Uterus (tissue), 3 donors: ENCODE measurements at regions not wholly inside any gene's neighbourhood (a gene's known extent, or its start where the extent isn't known, plus 50 kb on each side); places are given as distances from the start of the nearest gene placed in this dataset.

Source experiments
- DNase-seq, 2 donors: peaks; one replicate each; pipeline ENCODE4 v3.0.0-alpha.2; 2019 to 2020
- H3K27ac ChIP-seq, 2 donors: fragments of 200-600 bp; sonication (generic); 1 replicate in 1 of 2; 2 replicates in 1 of 2; pipeline ENCODE4 v1.5.1; 2016 to 2018
- H3K27me3 ChIP-seq, 2 donors: fragments of 200-600 bp; sonication (generic); one replicate each; pipeline ENCODE4 v1.5.1; 2018 to 2019; ENCODE audit warnings: control low read depth in 1 of 2
- H3K36me3 ChIP-seq, 2 donors: fragments of 200-600 bp; sonication (generic); one replicate each; pipeline ENCODE4 v1.5.1; 2019; ENCODE audit warnings: control low read depth in 1 of 2
- H3K4me1 ChIP-seq, 2 donors: fragments of 200-600 bp; sonication (generic); one replicate each; pipeline ENCODE4 v1.5.1; 2018 to 2019; ENCODE audit warnings: control low read depth in 1 of 2
- H3K4me3 ChIP-seq, 2 donors: fragments of 200-600 bp; sonication (generic); 1 replicate in 1 of 2; 2 replicates in 1 of 2; pipeline ENCODE4 v1.5.1; 2018 to 2019; ENCODE audit warnings: mild to moderate bottlenecking in 1 of 2
- H3K9me3 ChIP-seq, 2 donors: fragments of 200-600 bp; sonication (generic); one replicate each; pipeline ENCODE4 v1.5.1; 2019; ENCODE audit warnings: control low read depth in 1 of 2
- POLR2A ChIP-seq, 2 donors: fragments of 450-650 bp; IDR thresholded peaks; one replicate each; pipeline ENCODE4 v1.6.1; 2016; ENCODE audit warnings: antibody characterized with exemption in 2 of 2, mild to moderate bottlenecking in 1 of 2, moderate library complexity in 1 of 2
- intact Hi-C: fragments of 100-400 bp; cut with DNase I; formaldehyde crosslinking; loops from one replicate; pipeline ENCODE4 v1.15.1; 2023; ENCODE audit warnings: low total_unique reads
- TF ChIP-seq, protein P1 (sequence below), 4 experiments: fragments of 200-600 bp in 2 of 4; fragments of 450-650 bp in 2 of 4; sonication (generic) in 2 of 4; IDR thresholded peaks; one replicate each; pipeline ENCODE4 v1.5.1; 2016 to 2019; ENCODE audit warnings: antibody characterized with exemption in 4 of 4, mild to moderate bottlenecking in 2 of 4, moderate library complexity in 1 of 4
- donor health status: DM: yes; HTN: yes; CAD: no.

- H3K27ac ChIP-seq, result no peak overlapping the region
- DNase-seq, result no peak
- TF ChIP-seq, protein P1, sequence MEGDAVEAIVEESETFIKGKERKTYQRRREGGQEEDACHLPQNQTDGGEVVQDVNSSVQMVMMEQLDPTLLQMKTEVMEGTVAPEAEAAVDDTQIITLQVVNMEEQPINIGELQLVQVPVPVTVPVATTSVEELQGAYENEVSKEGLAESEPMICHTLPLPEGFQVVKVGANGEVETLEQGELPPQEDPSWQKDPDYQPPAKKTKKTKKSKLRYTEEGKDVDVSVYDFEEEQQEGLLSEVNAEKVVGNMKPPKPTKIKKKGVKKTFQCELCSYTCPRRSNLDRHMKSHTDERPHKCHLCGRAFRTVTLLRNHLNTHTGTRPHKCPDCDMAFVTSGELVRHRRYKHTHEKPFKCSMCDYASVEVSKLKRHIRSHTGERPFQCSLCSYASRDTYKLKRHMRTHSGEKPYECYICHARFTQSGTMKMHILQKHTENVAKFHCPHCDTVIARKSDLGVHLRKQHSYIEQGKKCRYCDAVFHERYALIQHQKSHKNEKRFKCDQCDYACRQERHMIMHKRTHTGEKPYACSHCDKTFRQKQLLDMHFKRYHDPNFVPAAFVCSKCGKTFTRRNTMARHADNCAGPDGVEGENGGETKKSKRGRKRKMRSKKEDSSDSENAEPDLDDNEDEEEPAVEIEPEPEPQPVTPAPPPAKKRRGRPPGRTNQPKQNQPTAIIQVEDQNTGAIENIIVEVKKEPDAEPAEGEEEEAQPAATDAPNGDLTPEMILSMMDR (IDR thresholded peaks at IDR 0.05), result no peak
- TF ChIP-seq POLR2A (IDR thresholded peaks at IDR 0.05), result no peak
- intact Hi-C loops, result no loop called here
- no peaks in the 10 kb centered on the region for H3K36me3 ChIP-seq
- no peaks in the 10 kb centered on the region for H3K27me3 ChIP-seq
- no peak overlapping the region for H3K4me3 ChIP-seq
- H3K9me3 ChIP-seq, result no peaks in the 10 kb centered on the region
- no peaks in the 10 kb centered on the region for H3K4me1 ChIP-seq
These were observed 136.4 kb downstream of the BRD1 start for GRCh38 chr22:49691256-49691655.

DNA sequence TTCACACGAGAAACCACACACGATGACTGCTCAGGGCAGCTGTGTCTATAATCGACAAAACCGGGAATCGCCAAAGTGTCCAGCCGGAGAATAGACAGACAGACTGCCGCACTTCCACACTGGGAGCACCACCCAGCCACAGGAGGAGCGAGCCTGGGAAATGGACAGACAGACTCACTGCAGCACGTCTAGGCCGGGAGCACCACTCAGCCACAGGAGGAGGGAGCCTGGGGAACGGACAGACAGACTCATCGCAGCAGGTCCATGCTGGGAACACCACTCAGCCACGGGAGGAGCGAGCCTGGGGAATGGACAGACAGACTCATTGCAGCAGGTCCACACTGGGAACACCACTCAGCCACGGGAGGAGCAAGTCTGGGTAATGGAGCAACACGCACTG is 137.2 kb downstream of the BRD1 start:
- intact Hi-C loops, result no loop called here
- Histone ChIP-seq H3K9me3 (no peaks in the 10 kb centered on the region), H3K4me1 (no peaks in the 10 kb centered on the region), H3K36me3 (no peaks in the 10 kb centered on the region), H3K27ac (no peak overlapping the region), H3K27me3 (no peaks in the 10 kb centered on the region), H3K4me3 (no peak overlapping the region)
- DNase-seq, result no peak
- TF ChIP-seq, protein P1 (IDR thresholded peaks at IDR 0.05), result no peak
- no peak for TF ChIP-seq POLR2A (IDR thresholded peaks at IDR 0.05)

GRCh38 chr22:49689858-49690257 is 137.8 kb downstream of the BRD1 start:
- no peaks in the 10 kb centered on the region for H3K27me3 ChIP-seq
- H3K4me1 ChIP-seq, result no peaks in the 10 kb centered on the region
- no peak overlapping the region for H3K27ac ChIP-seq
- H3K4me3 ChIP-seq, result no peak overlapping the region
- intact Hi-C loops, result no loop called here
- DNase-seq, result no peak
- no peaks in the 10 kb centered on the region for H3K36me3 ChIP-seq
- H3K9me3 ChIP-seq, result no peaks in the 10 kb centered on the region
- TF ChIP-seq POLR2A (IDR thresholded peaks at IDR 0.05), result no peak
- TF ChIP-seq, protein P1 (IDR thresholded peaks at IDR 0.05), result no peak

DNA sequence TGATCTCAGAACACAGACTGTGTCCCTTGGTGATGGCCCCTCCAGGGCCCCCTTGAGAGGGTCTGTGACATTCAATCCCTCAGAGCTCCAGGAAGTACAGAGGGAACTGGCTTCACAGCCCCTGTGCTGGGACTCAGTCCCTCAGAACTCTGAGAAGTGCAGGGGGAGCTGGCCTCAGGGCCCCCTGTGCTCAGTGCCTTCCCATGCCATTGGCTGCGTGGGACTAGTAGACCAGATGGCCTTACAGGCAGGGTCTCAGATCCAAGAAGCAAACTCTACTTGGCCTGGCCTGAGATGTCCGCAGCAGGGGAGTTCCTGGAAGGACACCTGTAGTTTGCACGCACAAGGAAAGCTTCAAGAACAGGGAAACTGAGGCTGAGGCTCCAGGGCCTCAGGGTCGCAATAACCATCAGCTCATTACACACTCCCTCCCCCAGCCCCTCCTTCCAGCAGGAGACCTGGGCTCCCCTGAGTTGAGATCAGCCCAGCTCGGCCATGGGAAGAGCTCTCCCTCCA is 138.4 kb downstream of the BRD1 start:
- intact Hi-C loops, result no loop called here
- H3K36me3 ChIP-seq, result no peaks in the 10 kb centered on the region
- no peak overlapping the region for H3K4me3 ChIP-seq
- no peak overlapping the region for H3K27ac ChIP-seq
- H3K4me1 ChIP-seq, result no peaks in the 10 kb centered on the region
- no peak for DNase-seq
- no peaks in the 10 kb centered on the region for H3K9me3 ChIP-seq
- no peak for TF ChIP-seq POLR2A (IDR thresholded peaks at IDR 0.05)
- TF ChIP-seq, protein P1 (IDR thresholded peaks at IDR 0.05), result no peak
- H3K27me3 ChIP-seq, result no peaks in the 10 kb centered on the region

DNA sequence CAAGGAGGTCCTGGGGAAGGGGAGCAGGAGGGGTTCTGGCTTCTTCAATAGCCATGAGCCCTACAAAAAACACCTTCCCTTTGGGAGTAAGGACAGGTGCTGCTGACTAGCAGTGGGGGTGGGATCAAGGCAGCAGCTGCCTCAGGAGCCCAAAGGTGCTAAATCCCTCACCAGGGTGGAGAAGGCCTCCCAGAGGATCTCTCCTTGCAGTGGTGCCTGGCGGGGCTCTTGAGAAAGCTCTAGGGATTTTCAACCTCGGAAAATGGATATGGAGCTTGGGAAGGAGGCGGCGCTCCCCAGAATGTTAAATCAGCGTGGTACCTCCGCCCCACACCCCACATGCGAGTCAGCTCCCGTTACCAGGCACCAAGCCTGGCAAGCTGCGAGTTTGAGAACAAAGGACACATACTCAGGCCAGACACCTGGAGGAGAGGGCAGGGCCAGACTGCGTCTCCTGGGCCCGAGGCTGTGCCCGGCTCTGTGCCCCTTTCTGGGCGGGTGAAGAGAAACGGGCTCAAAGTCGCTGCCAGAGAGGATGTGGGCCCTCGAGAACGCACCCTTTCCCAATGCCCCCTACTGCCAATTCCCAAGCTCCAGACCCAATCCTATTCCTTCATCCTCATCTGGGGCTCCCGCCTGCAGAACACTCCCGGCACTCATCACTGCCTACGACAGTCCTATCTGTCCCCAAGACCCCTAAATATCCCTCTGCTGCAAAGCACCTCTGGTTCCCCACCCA is 139.0 kb downstream of the BRD1 start:
- no peaks in the 10 kb centered on the region for H3K9me3 ChIP-seq
- no peak for DNase-seq
- H3K4me3 ChIP-seq, result no peak overlapping the region
- no peak overlapping the region for H3K27ac ChIP-seq
- intact Hi-C loops, result no loop called here
- no peaks in the 10 kb centered on the region for H3K4me1 ChIP-seq
- no peak for TF ChIP-seq POLR2A (IDR thresholded peaks at IDR 0.05)
- TF ChIP-seq, protein P1 (IDR thresholded peaks at IDR 0.05), result no peak
- H3K27me3 ChIP-seq, result no peaks in the 10 kb centered on the region
- no peaks in the 10 kb centered on the region for H3K36me3 ChIP-seq
